GM21423 (cell line): ENCODE measurements at regions not wholly inside any gene's neighbourhood (a gene's known extent, or its start where the extent isn't known, plus 50 kb on each side); places are given as distances from the start of the nearest gene placed in this dataset.
"Not testable (repeated sequence)": the region's sequence is repeated elsewhere in the genome, so short reads cannot be mapped to it uniquely, and the experiment has no call there.

Experiments used
- ATAC-seq: cut with Tn5 transposase; IDR thresholded peaks from one replicate; pipeline ENCODE4 v1.9.1; 2021; ENCODE audit warnings: mild to moderate bottlenecking, moderate library complexity; ENCODE audit not compliant: unreplicated experiment

GRCh38 chr6:144746902-144747469, 461.9 kb downstream of the UTRN start:
- no peak for ATAC-seq

GRCh38 chr6:144749263-144749662, 464.1 kb downstream of the UTRN start:
- ATAC-seq = no peak

GRCh38 chr6:144753023-144753705, 468.0 kb downstream of the UTRN start:
- ATAC-seq = peak; percentile 95

GRCh38 chr6:144756469-144756868, 471.3 kb downstream of the UTRN start:
- no peak for ATAC-seq

GRCh38 chr6:144757299-144757698, 472.2 kb downstream of the UTRN start:
- no peak for ATAC-seq

GRCh38 chr6:144757730-144758129, 472.6 kb downstream of the UTRN start:
- no peak for ATAC-seq

GRCh38 chr6:144758602-144759001, 473.5 kb downstream of the UTRN start:
- no peak for ATAC-seq

- no peak for ATAC-seq
Observed at GRCh38 chr6:144762469-144762868, 477.3 kb downstream of the UTRN start.

GRCh38 chr6:144767051-144767450, 481.9 kb downstream of the UTRN start:
- ATAC-seq = no peak

GRCh38 chr6:144768551-144769075, 483.5 kb downstream of the UTRN start:
- ATAC-seq = no peak

GRCh38 chr6:144769142-144769541, 484.0 kb downstream of the UTRN start:
- ATAC-seq = no peak

GRCh38 chr6:144776031-144776819, 491.1 kb downstream of the UTRN start:
- no peak for ATAC-seq

- ATAC-seq = peak; percentile 75
Observed at GRCh38 chr6:144777249-144777648, 492.1 kb downstream of the UTRN start.

GRCh38 chr6:144778056-144778455, 492.9 kb downstream of the UTRN start:
- no peak for ATAC-seq

- no peak for ATAC-seq
Observed at GRCh38 chr6:144778773-144779492, 493.8 kb downstream of the UTRN start.

- ATAC-seq = no peak
Observed at GRCh38 chr6:144781836-144782235, 496.7 kb downstream of the UTRN start.

- no peak for ATAC-seq
Observed at GRCh38 chr6:144782634-144783033, 497.5 kb downstream of the UTRN start.

- no peak for ATAC-seq
Observed at GRCh38 chr6:144785056-144785455, 499.9 kb downstream of the UTRN start.

- no peak for ATAC-seq
Observed at GRCh38 chr6:144786825-144787224, 501.7 kb downstream of the UTRN start.

- ATAC-seq = no peak
Observed at GRCh38 chr6:144793744-144794143, 508.6 kb downstream of the UTRN start.

GRCh38 chr6:144795022-144795421, 509.9 kb downstream of the UTRN start:
- ATAC-seq = not testable (repeated sequence)
